Common myeloid progenitor, CD34-positive (primary cell): ENCODE measurements at regions not wholly inside any gene's neighbourhood (a gene's known extent, or its start where the extent isn't known, plus 50 kb on each side); places are given as distances from the start of the nearest gene placed in this dataset.
"Not testable (repeated sequence)": the region's sequence is repeated elsewhere in the genome, so short reads cannot be mapped to it uniquely, and the experiment has no call there.

Source experiments
- CTCF ChIA-PET: fragments of 350-600 bp; sonication (Branson Sonifier 250); formaldehyde crosslinking; loops from one replicate; lab custom pipeline; 2021; ENCODE audit warnings: antibody characterized with exemption; lab: Charles Lee
- POLR2A ChIA-PET: fragments of 350-600 bp; sonication (Branson Sonifier 250); formaldehyde crosslinking; loops from one replicate; lab custom pipeline; 2021; ENCODE audit warnings: antibody characterized with exemption; lab: Charles Lee
- DNase-seq, 3 donors: peaks; one replicate each; pipeline versions ENCODE4 v3.0.0 to v3.0.0-alpha.2; 2013
- H3K27ac ChIP-seq, 2 experiments: 1 replicate in 1 of 2; 2 replicates in 1 of 2; pipeline ENCODE4 v1.7.0; 2013; ENCODE audit warnings: inconsistent platforms in 2 of 2, low read length in 2 of 2, mild to moderate bottlenecking in 2 of 2, low read depth in 1 of 2, moderate library complexity in 1 of 2; ENCODE audit not compliant: severe bottlenecking in 2 of 2, insufficient read depth in 1 of 2, poor library complexity in 1 of 2
- H3K27me3 ChIP-seq, 5 experiments: replicated peaks in 2 of 5; 1 replicate in 3 of 5; 2 replicates in 2 of 5; pipeline versions ENCODE4 v1.6.1 to v1.7.0; 2013; ENCODE audit warnings: low read length in 4 of 5, mild to moderate bottlenecking in 2 of 5, moderate library complexity in 2 of 5, inconsistent platforms in 1 of 5; ENCODE audit not compliant: insufficient read depth in 5 of 5, control insufficient read depth in 4 of 5
- H3K36me3 ChIP-seq, 4 experiments: 1 replicate in 2 of 4; 2 replicates in 2 of 4; pipeline versions ENCODE4 v1.6.1 to v1.7.0; 2013; ENCODE audit warnings: low read length in 3 of 4, control low read depth in 1 of 4, mild to moderate bottlenecking in 1 of 4; ENCODE audit not compliant: control insufficient read depth in 4 of 4, insufficient read depth in 4 of 4
- H3K4me1 ChIP-seq, 4 experiments: 1 replicate in 3 of 4; 2 replicates in 1 of 4; pipeline versions ENCODE4 v1.6.1 to v1.7.1; 2013; ENCODE audit warnings: low read length in 3 of 4, mild to moderate bottlenecking in 3 of 4, control low read depth in 1 of 4, inconsistent platforms in 1 of 4, moderate library complexity in 1 of 4; ENCODE audit not compliant: control insufficient read depth in 4 of 4, insufficient read depth in 4 of 4; ENCODE audit errors: control extremely low read depth in 1 of 4
- H3K4me3 ChIP-seq, 7 experiments: 1 replicate in 4 of 7; 2 replicates in 3 of 7; pipeline versions ENCODE4 v1.5.1 to v1.7.0; 2013; ENCODE audit warnings: mild to moderate bottlenecking in 7 of 7, low read length in 6 of 7, moderate library complexity in 6 of 7, inconsistent platforms in 2 of 7, low read depth in 2 of 7, control low read depth in 1 of 7; ENCODE audit not compliant: insufficient read depth in 4 of 7, control insufficient read depth in 1 of 7; ENCODE audit errors: extremely low read depth in 1 of 7
- H3K9me3 ChIP-seq, 5 experiments: 1 replicate in 4 of 5; 2 replicates in 1 of 5; pipeline versions ENCODE4 v1.6.1 to v1.7.1; 2013; ENCODE audit warnings: low read length in 4 of 5, mild to moderate bottlenecking in 2 of 5, inconsistent platforms in 1 of 5, low read depth in 1 of 5, moderate library complexity in 1 of 5; ENCODE audit not compliant: control insufficient read depth in 4 of 5, insufficient read depth in 2 of 5; ENCODE audit errors: control extremely low read depth in 1 of 5
- WGBS: methylation state at CpG from one replicate; pipeline ENCODE4 v1.1.5; 2013; ENCODE audit not compliant: insufficient coverage; 5-methylcytosine and 5-hydroxymethylcytosine counted together

GRCh38 chr9:67397731-67398130 lies 405.4 kb upstream of the SPATA31A3 start:
- H3K36me3 ChIP-seq, H3K27me3 ChIP-seq, H3K9me3 ChIP-seq, H3K27ac ChIP-seq, CTCF ChIA-PET, H3K4me3 ChIP-seq, H3K4me1 ChIP-seq, DNase-seq, POLR2A ChIA-PET: not testable (repeated sequence)
- WGBS = no CpG with 5 or more reads among the region's 2 CpGs

GRCh38 chr9:67394782-67395181 lies 402.4 kb upstream of the SPATA31A3 start:
- H3K36me3 ChIP-seq, H3K4me1 ChIP-seq, H3K27ac ChIP-seq, H3K9me3 ChIP-seq, DNase-seq, H3K4me3 ChIP-seq, H3K27me3 ChIP-seq, POLR2A ChIA-PET, CTCF ChIA-PET: not testable (repeated sequence)
- WGBS = no CpG with 5 or more reads among the region's 5 CpGs

- H3K4me3 ChIP-seq, H3K36me3 ChIP-seq, H3K27me3 ChIP-seq, POLR2A ChIA-PET, H3K4me1 ChIP-seq, H3K9me3 ChIP-seq, CTCF ChIA-PET, H3K27ac ChIP-seq, DNase-seq: not testable (repeated sequence)
- WGBS = no CpG with 5 or more reads among the region's 4 CpGs
Measured at GRCh38 chr9:67394038-67394437, 401.7 kb upstream of the SPATA31A3 start.

GRCh38 chr9:67369664-67370063 lies 377.3 kb upstream of the SPATA31A3 start:
- H3K4me1 ChIP-seq, H3K27ac ChIP-seq, POLR2A ChIA-PET, CTCF ChIA-PET, H3K4me3 ChIP-seq, H3K36me3 ChIP-seq, H3K9me3 ChIP-seq, DNase-seq, H3K27me3 ChIP-seq: not testable (repeated sequence)
- no CpG with 5 or more reads among the region's 2 CpGs for WGBS

- POLR2A ChIA-PET, DNase-seq, H3K9me3 ChIP-seq, H3K27ac ChIP-seq, CTCF ChIA-PET, H3K27me3 ChIP-seq, H3K36me3 ChIP-seq, H3K4me3 ChIP-seq, H3K4me1 ChIP-seq: not testable (repeated sequence)
- WGBS = no CpG with 5 or more reads among the region's 7 CpGs
Measured at GRCh38 chr9:67362325-67362724, 370.0 kb upstream of the SPATA31A3 start.

- WGBS = no CpG with 5 or more reads among the region's 4 CpGs
- POLR2A ChIA-PET, H3K27ac ChIP-seq, DNase-seq, H3K9me3 ChIP-seq, H3K27me3 ChIP-seq, H3K36me3 ChIP-seq, H3K4me3 ChIP-seq, CTCF ChIA-PET, H3K4me1 ChIP-seq: not testable (repeated sequence)
Measured at GRCh38 chr9:67353961-67354360, 361.6 kb upstream of the SPATA31A3 start.

- H3K9me3 ChIP-seq, H3K4me3 ChIP-seq, POLR2A ChIA-PET, CTCF ChIA-PET, H3K27ac ChIP-seq, H3K27me3 ChIP-seq, DNase-seq, H3K4me1 ChIP-seq, H3K36me3 ChIP-seq: not testable (repeated sequence)
- no CpG with 5 or more reads among the region's 2 CpGs for WGBS
Measured at GRCh38 chr9:67349424-67349759, 357.0 kb upstream of the SPATA31A3 start.
